Panc1 (cell line): ENCODE measurements at regions not wholly inside any gene's neighbourhood (a gene's known extent, or its start where the extent isn't known, plus 50 kb on each side); places are given as distances from the start of the nearest gene placed in this dataset.
A peak's percentile ranks its signal among the peaks of the same experiment; 100 is the strongest.

Experiments
- ATAC-seq: fragments of 200-7000 bp; cut with Tn5 transposase; 2 replicates; pipeline ENCODE4 v1.9.1; 2020; ENCODE audit warnings: mild to moderate bottlenecking, moderate library complexity
- BruUV-seq: library from RNA; stranded (reverse); fragments of 400-500 nt; replicated peaks from 2 replicates; lab custom pipeline; 2021; lab: Mats Ljungman, UMichigan
- CTCF ChIA-PET: fragments of 300-600 bp; sonication (Branson Sonifier 250); formaldehyde crosslinking; loops from one replicate; lab custom pipeline; 2022; ENCODE audit warnings: antibody characterized with exemption; lab: Charles Lee
- POLR2A ChIA-PET: fragments of 300-600 bp; sonication (Branson Sonifier 250); formaldehyde crosslinking; loops from one replicate; lab custom pipeline; 2022; ENCODE audit warnings: antibody characterized with exemption; lab: Charles Lee
- DNase-seq: peaks from one replicate; pipeline ENCODE4 v3.0.0-alpha.2; 2010; ENCODE audit warnings: low read depth, low spot score
- H3K27ac ChIP-seq: 2 replicates; pipeline ENCODE4 v1.5.1; 2011; ENCODE audit warnings: mild to moderate bottlenecking, low read length, inconsistent platforms
- H3K27me3 ChIP-seq: fragments of 200-500 bp; sonication (Bioruptor generic); 2 replicates; pipeline ENCODE4 v1.6.0; 2014; ENCODE audit warnings: low read length, inconsistent platforms; ENCODE audit not compliant: control insufficient read depth, insufficient read depth
- H3K36me3 ChIP-seq: fragments of 200-500 bp; sonication (Bioruptor generic); 2 replicates; pipeline ENCODE4 v1.5.1; 2014; ENCODE audit warnings: inconsistent platforms, mild to moderate bottlenecking, low read length, moderate library complexity; ENCODE audit not compliant: control insufficient read depth, insufficient read depth
- H3K4me1 ChIP-seq: 2 replicates; pipeline ENCODE4 v1.5.1; 2011; ENCODE audit warnings: inconsistent platforms, mild to moderate bottlenecking, low read length, moderate library complexity; ENCODE audit not compliant: control insufficient read depth, insufficient read depth
- H3K4me3 ChIP-seq, 2 experiments: 2 replicates each; pipeline ENCODE4 v1.5.1; 2011 to 2012; ENCODE audit warnings: low read depth in 2 of 2, low read length in 2 of 2, mild to moderate bottlenecking in 2 of 2, inconsistent platforms in 1 of 2, moderate library complexity in 1 of 2
- H3K9me3 ChIP-seq: fragments of 200-500 bp; sonication (Bioruptor generic); 2 replicates; pipeline ENCODE4 v1.5.1; 2014; ENCODE audit warnings: low read depth, mild to moderate bottlenecking, inconsistent platforms, low read length, moderate library complexity; ENCODE audit not compliant: control insufficient read depth, insufficient read depth
- CTCF ChIP-seq: fragments of 450-650 bp; IDR thresholded peaks from 2 replicates; pipeline ENCODE4 v1.5.1; 2017; ENCODE audit warnings: mild to moderate bottlenecking
- POLR2AphosphoS5 ChIP-seq: IDR thresholded peaks from 2 replicates; pipeline ENCODE4 v1.6.1; 2012; ENCODE audit warnings: mild to moderate bottlenecking, low read depth, low read length, moderate library complexity
- REST ChIP-seq, 2 experiments: IDR thresholded peaks; 2 replicates each; pipeline ENCODE4 v1.6.1; 2011 to 2012; ENCODE audit warnings: low read depth in 2 of 2, control low read depth in 1 of 2, low read length in 1 of 2, mild to moderate bottlenecking in 1 of 2, moderate library complexity in 1 of 2; ENCODE audit not compliant: insufficient read depth in 1 of 2
- SIN3A ChIP-seq: IDR thresholded peaks from 2 replicates; pipeline ENCODE4 v1.6.1; 2012; ENCODE audit warnings: low read depth, mild to moderate bottlenecking, low read length, moderate library complexity, borderline replicate concordance; ENCODE audit not compliant: insufficient read depth
- TCF7L2 ChIP-seq: IDR thresholded peaks from 2 replicates; pipeline ENCODE4 v1.6.1; 2011; ENCODE audit warnings: mild to moderate bottlenecking, low read depth, low read length, inconsistent platforms
- in situ Hi-C: cut with HindIII; loops from 2 replicates; pipeline ENCODE4 v1.10.0; 2016; ENCODE audit warnings: low sequenced_read_pairs, low pct_unique_long_range_greater_than_20kb
- intact Hi-C: fragments of 100-400 bp; cut with micrococcal nuclease; formaldehyde crosslinking; loops from one replicate; pipeline ENCODE4 v1.10.0; 2022; ENCODE audit not compliant: unreplicated experiment

GRCh38 chrX:82945332-82945731 lies 562.8 kb upstream of the POU3F4 start:
- ChIA-PET POLR2A (no interaction called here), CTCF (no interaction called here)
- intact Hi-C loops: no loop called here
- H3K27me3 ChIP-seq: no peaks in the 10 kb centered on the region
- no TSS peak for BruUV-seq
- ATAC-seq: no peak
- no peak overlapping the region for H3K4me3 ChIP-seq
- in situ Hi-C loops: no loop called here
- TF ChIP-seq POLR2AphosphoS5 (no peak), TCF7L2 (no peak), CTCF (no peak)
- H3K4me1 ChIP-seq: no peaks in the 10 kb centered on the region
- H3K27ac ChIP-seq: no peak overlapping the region
- H3K9me3 ChIP-seq: no peaks in the 10 kb centered on the region
- no peaks in the 10 kb centered on the region for H3K36me3 ChIP-seq
- DNase-seq: no peak

- Histone ChIP-seq H3K27ac (no peak overlapping the region), H3K4me1 (no peaks in the 10 kb centered on the region), H3K27me3 (no peaks in the 10 kb centered on the region), H3K9me3 (no peaks in the 10 kb centered on the region), H3K4me3 (no peak overlapping the region), H3K36me3 (no peaks in the 10 kb centered on the region)
- TF ChIP-seq REST (IDR thresholded peaks at IDR 0.05; ENCODE audit: insufficient read depth in 1 of 2, low read depth in 2 of 2, low read length in 1 of 2): no peak
- no peak for TF ChIP-seq TCF7L2
- 0 out of 2 replicates have a peak, but pooled peaks have one; percentile 8 for TF ChIP-seq CTCF
- ChIA-PET CTCF (no interaction called here), POLR2A (no interaction called here)
- DNase-seq (no peak), ATAC-seq (no peak)
- in situ Hi-C loops: no loop called here
- intact Hi-C loops: no loop called here
- BruUV-seq: no TSS peak
Observed at GRCh38 chrX:82961129-82961528, 547.0 kb upstream of the POU3F4 start.

GRCh38 chrX:82973646-82974045 lies 534.4 kb upstream of the POU3F4 start:
- in situ Hi-C loops: no loop called here
- intact Hi-C loops: no loop called here
- H3K4me3 ChIP-seq: no peak overlapping the region
- POLR2A ChIA-PET: no interaction called here
- DNase-seq (no peak), ATAC-seq (no peak)
- H3K36me3 ChIP-seq: no peaks in the 10 kb centered on the region
- no peaks in the 10 kb centered on the region for H3K4me1 ChIP-seq
- no peaks in the 10 kb centered on the region for H3K9me3 ChIP-seq
- H3K27me3 ChIP-seq: no peaks in the 10 kb centered on the region
- BruUV-seq: no TSS peak
- TF ChIP-seq REST (IDR thresholded peaks at IDR 0.05; ENCODE audit: insufficient read depth in 1 of 2, low read depth in 2 of 2, low read length in 1 of 2): no peak
- no peak for TF ChIP-seq TCF7L2
- TF ChIP-seq SIN3A: no peak
- no peak for TF ChIP-seq CTCF
- TF ChIP-seq POLR2AphosphoS5: no peak
- no peak overlapping the region for H3K27ac ChIP-seq
- CTCF ChIA-PET: no interaction called here
